PC-9 (cell line): ENCODE measurements at regions not wholly inside any gene's neighbourhood (a gene's known extent, or its start where the extent isn't known, plus 50 kb on each side); places are given as distances from the start of the nearest gene placed in this dataset.

Experiments
- BruUV-seq: library from RNA; stranded (reverse); fragments of 400-500 nt; replicated peaks from 2 replicates; lab custom pipeline; 2021; lab: Mats Ljungman, UMichigan
- CTCF ChIA-PET: fragments of 300-600 bp; sonication (Branson Sonifier 250); formaldehyde crosslinking; loops from one replicate; lab custom pipeline; 2022; ENCODE audit warnings: antibody characterized with exemption; lab: Charles Lee
- POLR2A ChIA-PET: fragments of 300-600 bp; sonication (Branson Sonifier 250); formaldehyde crosslinking; loops from one replicate; lab custom pipeline; 2022; ENCODE audit warnings: antibody characterized with exemption; ENCODE audit not compliant: unreplicated experiment; lab: Charles Lee
- DNase-seq, 2 experiments: peaks; one replicate each; pipeline versions ENCODE4 v3.0.0 to v3.0.0-alpha.2; 2015 to 2022; ENCODE audit warnings: mixed read lengths in 1 of 2
- H2AFZ ChIP-seq: fragments of 200-600 bp; sonication (generic); 2 replicates; pipeline ENCODE4 v1.8.1; 2017; ENCODE audit warnings: antibody characterized with exemption
- H3F3A ChIP-seq: fragments of 200-600 bp; sonication (generic); 2 replicates; pipeline ENCODE4 v1.8.1; 2017; ENCODE audit warnings: antibody characterized with exemption, mild to moderate bottlenecking, low read depth; ENCODE audit not compliant: insufficient read depth
- H3K27ac ChIP-seq: fragments of 200-600 bp; sonication (generic); 2 replicates; pipeline ENCODE4 v1.6.1; 2016; ENCODE audit warnings: mixed run types
- H3K27me3 ChIP-seq: fragments of 200-600 bp; sonication (generic); 2 replicates; pipeline ENCODE4 v1.6.1; 2016; ENCODE audit warnings: low read depth, mixed run types; ENCODE audit not compliant: insufficient read depth
- H3K36me3 ChIP-seq: fragments of 200-600 bp; sonication (generic); 2 replicates; pipeline ENCODE4 v1.6.1; 2016; ENCODE audit warnings: low read depth, mixed run types
- H3K4me1 ChIP-seq: fragments of 200-600 bp; sonication (generic); replicated peaks from 2 replicates; pipeline ENCODE4 v1.6.1; 2016; ENCODE audit warnings: mixed run types; ENCODE audit not compliant: insufficient read depth
- H3K4me2 ChIP-seq: fragments of 200-600 bp; sonication (generic); 2 replicates; pipeline ENCODE4 v1.6.1; 2017; ENCODE audit warnings: mixed run types
- H3K4me3 ChIP-seq: fragments of 200-600 bp; sonication (generic); 2 replicates; pipeline ENCODE4 v1.6.1; 2016; ENCODE audit warnings: mixed run types
- H3K79me2 ChIP-seq: fragments of 200-600 bp; sonication (generic); 2 replicates; pipeline ENCODE4 v1.6.1; 2017; ENCODE audit warnings: low read depth, mixed run types
- H3K9me2 ChIP-seq: fragments of 200-600 bp; sonication (generic); 2 replicates; pipeline ENCODE4 v1.8.1; 2017; ENCODE audit warnings: mild to moderate bottlenecking; ENCODE audit not compliant: insufficient read depth
- H3K9me3 ChIP-seq: fragments of 200-600 bp; sonication (generic); 2 replicates; pipeline ENCODE4 v1.8.1; 2016; ENCODE audit warnings: low read depth; ENCODE audit not compliant: insufficient read depth
- H4K20me1 ChIP-seq: fragments of 200-600 bp; sonication (generic); 2 replicates; pipeline ENCODE4 v1.8.1; 2017; ENCODE audit not compliant: insufficient read depth
- EZH2 ChIP-seq: fragments of 200-600 bp; sonication (generic); IDR thresholded peaks from 2 replicates; pipeline ENCODE4 v1.8.0; 2017; ENCODE audit warnings: antibody characterized with exemption, low read depth
- intact Hi-C: fragments of 100-400 bp; cut with micrococcal nuclease; formaldehyde crosslinking; loops from one replicate; pipeline ENCODE4 v1.10.0; 2022; ENCODE audit not compliant: unreplicated experiment
- TF ChIP-seq, protein P1 (sequence below): fragments of 200-600 bp; sonication (generic); conservative IDR thresholded peaks from 2 replicates; pipeline ENCODE4 v1.6.1; 2017; ENCODE audit warnings: mixed run types, antibody characterized with exemption, mild to moderate bottlenecking, moderate library complexity

DNA sequence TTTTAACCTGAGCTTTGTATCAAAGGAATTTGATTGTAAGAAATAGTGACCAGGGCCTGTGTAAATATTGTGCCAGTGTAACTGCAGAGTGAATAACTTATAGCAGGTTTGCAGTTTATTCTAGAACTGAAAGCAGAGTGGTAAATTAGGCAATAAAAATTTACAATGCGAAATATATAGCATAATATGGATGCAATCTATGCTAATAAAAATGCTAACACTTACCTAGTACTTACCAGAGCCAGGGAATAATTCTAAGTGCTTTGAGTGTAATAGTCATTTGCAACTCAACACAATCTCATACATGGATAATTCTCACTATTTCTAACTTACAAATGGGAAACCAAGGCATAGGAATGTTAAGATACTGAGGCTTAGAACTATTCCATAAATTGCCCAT is 303.4 kb downstream of the ISL1 start:
- BruUV-seq: no TSS peak
- no peaks in the 10 kb centered on the region for H3K27me3 ChIP-seq
- no peaks in the 10 kb centered on the region for H3K9me2 ChIP-seq
- no peak overlapping the region for H3K27ac ChIP-seq
- DNase-seq: no peak
- no peaks in the 10 kb centered on the region for H4K20me1 ChIP-seq
- no peak overlapping the region for H2AFZ ChIP-seq
- no peaks in the 10 kb centered on the region for H3K36me3 ChIP-seq
- TF ChIP-seq, protein P1, sequence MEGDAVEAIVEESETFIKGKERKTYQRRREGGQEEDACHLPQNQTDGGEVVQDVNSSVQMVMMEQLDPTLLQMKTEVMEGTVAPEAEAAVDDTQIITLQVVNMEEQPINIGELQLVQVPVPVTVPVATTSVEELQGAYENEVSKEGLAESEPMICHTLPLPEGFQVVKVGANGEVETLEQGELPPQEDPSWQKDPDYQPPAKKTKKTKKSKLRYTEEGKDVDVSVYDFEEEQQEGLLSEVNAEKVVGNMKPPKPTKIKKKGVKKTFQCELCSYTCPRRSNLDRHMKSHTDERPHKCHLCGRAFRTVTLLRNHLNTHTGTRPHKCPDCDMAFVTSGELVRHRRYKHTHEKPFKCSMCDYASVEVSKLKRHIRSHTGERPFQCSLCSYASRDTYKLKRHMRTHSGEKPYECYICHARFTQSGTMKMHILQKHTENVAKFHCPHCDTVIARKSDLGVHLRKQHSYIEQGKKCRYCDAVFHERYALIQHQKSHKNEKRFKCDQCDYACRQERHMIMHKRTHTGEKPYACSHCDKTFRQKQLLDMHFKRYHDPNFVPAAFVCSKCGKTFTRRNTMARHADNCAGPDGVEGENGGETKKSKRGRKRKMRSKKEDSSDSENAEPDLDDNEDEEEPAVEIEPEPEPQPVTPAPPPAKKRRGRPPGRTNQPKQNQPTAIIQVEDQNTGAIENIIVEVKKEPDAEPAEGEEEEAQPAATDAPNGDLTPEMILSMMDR: no peak
- TF ChIP-seq EZH2: no peak
- H3F3A ChIP-seq: no peaks in the 10 kb centered on the region
- H3K9me3 ChIP-seq: no peaks in the 10 kb centered on the region
- H3K4me1 ChIP-seq: no peaks in the 10 kb centered on the region
- POLR2A ChIA-PET: no interaction called here
- intact Hi-C loops: no loop called here
- no peaks in the 10 kb centered on the region for H3K79me2 ChIP-seq
- H3K4me3 ChIP-seq: no peak overlapping the region
- no peak overlapping the region for H3K4me2 ChIP-seq
- CTCF ChIA-PET: no interaction called here

DNA sequence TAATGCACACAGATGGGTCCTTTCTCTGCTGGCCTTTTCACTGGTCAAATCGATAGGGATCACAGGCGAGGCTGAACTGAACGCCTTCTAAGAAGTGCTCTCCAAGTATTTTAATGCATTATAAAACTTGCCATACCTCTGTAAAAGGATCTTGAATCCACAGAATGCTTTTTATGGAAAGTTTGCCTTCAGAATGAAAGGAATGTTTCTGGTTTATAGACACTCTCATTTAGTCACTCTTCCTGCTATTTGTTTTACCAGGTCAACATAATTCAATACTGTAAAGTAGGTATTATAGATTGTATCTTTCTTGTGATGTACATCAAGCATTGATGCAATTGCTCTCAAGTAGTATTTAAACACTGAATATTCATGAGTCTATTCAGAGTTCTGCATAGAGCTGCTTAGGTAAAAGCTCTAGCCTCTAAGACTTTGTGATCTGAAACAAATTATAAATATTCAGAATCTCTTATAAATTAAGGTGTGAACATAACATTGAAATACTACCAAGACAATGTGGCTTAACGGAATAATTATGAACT is 308.4 kb downstream of the ISL1 start:
- CTCF ChIA-PET: no interaction called here

DNA sequence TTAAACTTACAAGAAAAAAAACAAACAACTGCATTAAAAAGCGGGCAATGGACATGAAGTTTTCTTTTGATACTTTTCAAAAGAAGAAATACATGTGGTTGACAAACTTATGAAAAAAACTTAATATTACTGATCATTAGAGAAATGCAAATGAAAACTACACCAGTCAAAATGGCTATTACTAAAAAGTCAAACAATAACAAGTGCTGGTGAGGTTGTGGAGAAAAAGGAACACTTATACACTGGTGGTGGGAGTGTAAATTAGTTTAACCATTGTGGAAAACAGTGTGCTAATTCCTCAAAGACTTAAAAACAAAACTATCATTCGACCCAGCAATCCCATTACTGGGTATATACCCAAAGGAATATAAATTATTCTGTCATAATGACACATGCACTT is 311.6 kb downstream of the ISL1 start:
- ChIA-PET POLR2A (no interaction called here), CTCF (no interaction called here)
- Histone ChIP-seq H3K27me3 (no peaks in the 10 kb centered on the region), H3K4me3 (no peak overlapping the region), H3K4me1 (no peaks in the 10 kb centered on the region), H3K27ac (no peak overlapping the region), H4K20me1 (no peaks in the 10 kb centered on the region), H3K9me2 (no peaks in the 10 kb centered on the region), H3K79me2 (no peaks in the 10 kb centered on the region), H3K4me2 (no peak overlapping the region), H3K9me3 (no peaks in the 10 kb centered on the region), H3K36me3 (no peaks in the 10 kb centered on the region), H3F3A (no peaks in the 10 kb centered on the region), H2AFZ (no peak overlapping the region)
- TF ChIP-seq, protein P1: no peak
- TF ChIP-seq EZH2: no peak
- DNase-seq: no peak
- no TSS peak for BruUV-seq
- intact Hi-C loops: no loop called here

More for the DNA sequence above, 308.4 kb downstream of the ISL1 start:
- TF ChIP-seq, protein P1: no peak
- no peak for TF ChIP-seq EZH2
- H3K27ac ChIP-seq: no peak overlapping the region
- no peaks in the 10 kb centered on the region for H3F3A ChIP-seq
- POLR2A ChIA-PET: no interaction called here
- H2AFZ ChIP-seq: no peak overlapping the region
- H3K4me1 ChIP-seq: no peaks in the 10 kb centered on the region
- no peaks in the 10 kb centered on the region for H3K79me2 ChIP-seq
- H3K4me3 ChIP-seq: no peak overlapping the region
- no peak overlapping the region for H3K4me2 ChIP-seq
- H3K9me3 ChIP-seq: no peaks in the 10 kb centered on the region
- intact Hi-C loops: no loop called here
- no TSS peak for BruUV-seq
- no peaks in the 10 kb centered on the region for H4K20me1 ChIP-seq
- DNase-seq: no peak
- H3K36me3 ChIP-seq: no peaks in the 10 kb centered on the region
- no peaks in the 10 kb centered on the region for H3K9me2 ChIP-seq
- H3K27me3 ChIP-seq: no peaks in the 10 kb centered on the region
